Neural cell (in vitro differentiated cells): ENCODE measurements at regions not wholly inside any gene's neighbourhood (a gene's known extent, or its start where the extent isn't known, plus 50 kb on each side); places are given as distances from the start of the nearest gene placed in this dataset.

Experiments
- POLR2AphosphoS5 ChIP-seq: IDR thresholded peaks from 2 replicates; pipeline ENCODE4 v1.6.1; 2012
- SMC3 ChIP-seq: fragments of 450-650 bp; conservative IDR thresholded peaks from 2 replicates; pipeline ENCODE4 v1.6.1; 2014; ENCODE audit warnings: antibody characterized with exemption, mild to moderate bottlenecking, moderate library complexity; ENCODE audit not compliant: poor library complexity
- TF ChIP-seq, protein P1 (sequence below): fragments of 450-650 bp; IDR thresholded peaks from 2 replicates; pipeline ENCODE4 v1.5.1; 2014; ENCODE audit warnings: antibody characterized with exemption, mild to moderate bottlenecking, moderate library complexity; ENCODE audit not compliant: poor library complexity, severe bottlenecking
- TF ChIP-seq, protein P2 (sequence below): IDR thresholded peaks from 2 replicates; pipeline ENCODE4 v1.6.1; 2012; ENCODE audit warnings: borderline replicate concordance

- TF ChIP-seq, protein P1, sequence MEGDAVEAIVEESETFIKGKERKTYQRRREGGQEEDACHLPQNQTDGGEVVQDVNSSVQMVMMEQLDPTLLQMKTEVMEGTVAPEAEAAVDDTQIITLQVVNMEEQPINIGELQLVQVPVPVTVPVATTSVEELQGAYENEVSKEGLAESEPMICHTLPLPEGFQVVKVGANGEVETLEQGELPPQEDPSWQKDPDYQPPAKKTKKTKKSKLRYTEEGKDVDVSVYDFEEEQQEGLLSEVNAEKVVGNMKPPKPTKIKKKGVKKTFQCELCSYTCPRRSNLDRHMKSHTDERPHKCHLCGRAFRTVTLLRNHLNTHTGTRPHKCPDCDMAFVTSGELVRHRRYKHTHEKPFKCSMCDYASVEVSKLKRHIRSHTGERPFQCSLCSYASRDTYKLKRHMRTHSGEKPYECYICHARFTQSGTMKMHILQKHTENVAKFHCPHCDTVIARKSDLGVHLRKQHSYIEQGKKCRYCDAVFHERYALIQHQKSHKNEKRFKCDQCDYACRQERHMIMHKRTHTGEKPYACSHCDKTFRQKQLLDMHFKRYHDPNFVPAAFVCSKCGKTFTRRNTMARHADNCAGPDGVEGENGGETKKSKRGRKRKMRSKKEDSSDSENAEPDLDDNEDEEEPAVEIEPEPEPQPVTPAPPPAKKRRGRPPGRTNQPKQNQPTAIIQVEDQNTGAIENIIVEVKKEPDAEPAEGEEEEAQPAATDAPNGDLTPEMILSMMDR = no peak
- TF ChIP-seq POLR2AphosphoS5 = no peak
- TF ChIP-seq, protein P2, sequence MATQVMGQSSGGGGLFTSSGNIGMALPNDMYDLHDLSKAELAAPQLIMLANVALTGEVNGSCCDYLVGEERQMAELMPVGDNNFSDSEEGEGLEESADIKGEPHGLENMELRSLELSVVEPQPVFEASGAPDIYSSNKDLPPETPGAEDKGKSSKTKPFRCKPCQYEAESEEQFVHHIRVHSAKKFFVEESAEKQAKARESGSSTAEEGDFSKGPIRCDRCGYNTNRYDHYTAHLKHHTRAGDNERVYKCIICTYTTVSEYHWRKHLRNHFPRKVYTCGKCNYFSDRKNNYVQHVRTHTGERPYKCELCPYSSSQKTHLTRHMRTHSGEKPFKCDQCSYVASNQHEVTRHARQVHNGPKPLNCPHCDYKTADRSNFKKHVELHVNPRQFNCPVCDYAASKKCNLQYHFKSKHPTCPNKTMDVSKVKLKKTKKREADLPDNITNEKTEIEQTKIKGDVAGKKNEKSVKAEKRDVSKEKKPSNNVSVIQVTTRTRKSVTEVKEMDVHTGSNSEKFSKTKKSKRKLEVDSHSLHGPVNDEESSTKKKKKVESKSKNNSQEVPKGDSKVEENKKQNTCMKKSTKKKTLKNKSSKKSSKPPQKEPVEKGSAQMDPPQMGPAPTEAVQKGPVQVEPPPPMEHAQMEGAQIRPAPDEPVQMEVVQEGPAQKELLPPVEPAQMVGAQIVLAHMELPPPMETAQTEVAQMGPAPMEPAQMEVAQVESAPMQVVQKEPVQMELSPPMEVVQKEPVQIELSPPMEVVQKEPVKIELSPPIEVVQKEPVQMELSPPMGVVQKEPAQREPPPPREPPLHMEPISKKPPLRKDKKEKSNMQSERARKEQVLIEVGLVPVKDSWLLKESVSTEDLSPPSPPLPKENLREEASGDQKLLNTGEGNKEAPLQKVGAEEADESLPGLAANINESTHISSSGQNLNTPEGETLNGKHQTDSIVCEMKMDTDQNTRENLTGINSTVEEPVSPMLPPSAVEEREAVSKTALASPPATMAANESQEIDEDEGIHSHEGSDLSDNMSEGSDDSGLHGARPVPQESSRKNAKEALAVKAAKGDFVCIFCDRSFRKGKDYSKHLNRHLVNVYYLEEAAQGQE = no peak
- no peak for TF ChIP-seq SMC3
Measured at GRCh38 chr2:49241501-49241900, 87.2 kb upstream of the FSHR start.
